ENCODE measurements at regions not wholly inside any gene's neighbourhood (a gene's known extent, or its start where the extent isn't known, plus 50 kb on each side); places are given as distances from the start of the nearest gene placed in this dataset.

DNA sequence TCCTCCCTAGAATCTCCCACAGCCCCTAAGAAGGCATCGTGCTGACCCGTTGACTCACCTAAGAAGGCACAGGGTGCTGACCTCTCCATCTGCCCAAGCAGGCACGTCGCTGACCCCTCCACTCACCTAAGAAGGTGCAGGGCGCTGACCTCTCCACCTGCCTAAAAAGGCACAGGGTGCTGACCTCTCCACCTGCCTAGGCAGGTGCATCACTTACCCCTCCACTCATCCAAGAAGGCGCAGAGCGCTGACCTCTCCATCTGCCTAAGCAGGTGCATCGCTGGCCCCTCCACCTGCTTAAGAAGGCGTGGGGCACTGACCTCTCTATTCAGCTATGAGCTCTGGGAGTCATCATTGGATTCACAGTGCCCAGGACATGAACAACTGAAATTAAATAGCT, 54.4 kb upstream of the FCN1 start:
- H3K23ac ChIP-seq (ENCODE audit: low read length in 2 of 2): no peak overlapping the region
- no peaks in the 10 kb centered on the region for H3K36me3 ChIP-seq (ENCODE audit: control insufficient read depth in 1 of 2, insufficient read depth in 2 of 2, low read depth in 1 of 2, low read length in 2 of 2)
- H2BK15ac ChIP-seq (ENCODE audit: low read depth, poor library complexity, severe bottlenecking): no peak overlapping the region
- H3K4me1 ChIP-seq (ENCODE audit: control insufficient read depth, insufficient read depth, low read depth, low read length): peaks cover 2% of the 10 kb centered on the region
- H3K9ac ChIP-seq (ENCODE audit: low read length): no peak overlapping the region
- H3K27me3 ChIP-seq (ENCODE audit: control insufficient read depth in 1 of 2, insufficient read depth in 1 of 2, low read length in 2 of 2): peaks cover 11 to 62% of the 10 kb centered on the region in 2 experiments
- H3K18ac ChIP-seq (ENCODE audit: low read depth in 1 of 2, low read length in 2 of 2): no peak overlapping the region
- H2AFZ ChIP-seq (ENCODE audit: low read depth, low read length): no peak overlapping the region
- no peak overlapping the region for H3K27ac ChIP-seq (ENCODE audit: low read length, poor library complexity, severe bottlenecking)
- H3K4me2 ChIP-seq (ENCODE audit: low read length, poor library complexity, severe bottlenecking): no peak overlapping the region
- H2BK5ac ChIP-seq (ENCODE audit: low read depth, low read length, poor library complexity, severe bottlenecking): no peak overlapping the region
- no peak overlapping the region for H2BK12ac ChIP-seq (ENCODE audit: low read length in 2 of 2)
- WGBS: 87% methylated on average over 9 of the region's 9 CpGs
- no peaks in the 10 kb centered on the region for H3K79me1 ChIP-seq (replicated peaks; ENCODE audit: low read length, poor library complexity, severe bottlenecking)
- no peak overlapping the region for H2AK5ac ChIP-seq (ENCODE audit: low read length, severe bottlenecking)
- no peak overlapping the region for H4K8ac ChIP-seq (ENCODE audit: low read length)
- no peak for DNase-seq
- no peaks in the 10 kb centered on the region for H3K9me3 ChIP-seq (ENCODE audit: control insufficient read depth, low read length)
- H3K14ac ChIP-seq (ENCODE audit: low read length in 2 of 2): no peak overlapping the region
- H2BK120ac ChIP-seq (ENCODE audit: low read depth, low read length): no peak overlapping the region
- no peak overlapping the region for H3K4me3 ChIP-seq (ENCODE audit: insufficient read depth in 1 of 2, low read depth in 1 of 2, low read length in 2 of 2)
- no peak overlapping the region for H3K4ac ChIP-seq (ENCODE audit: low read depth in 1 of 2, low read length in 2 of 2)
- H4K91ac ChIP-seq (ENCODE audit: low read length): no peak overlapping the region

DNA sequence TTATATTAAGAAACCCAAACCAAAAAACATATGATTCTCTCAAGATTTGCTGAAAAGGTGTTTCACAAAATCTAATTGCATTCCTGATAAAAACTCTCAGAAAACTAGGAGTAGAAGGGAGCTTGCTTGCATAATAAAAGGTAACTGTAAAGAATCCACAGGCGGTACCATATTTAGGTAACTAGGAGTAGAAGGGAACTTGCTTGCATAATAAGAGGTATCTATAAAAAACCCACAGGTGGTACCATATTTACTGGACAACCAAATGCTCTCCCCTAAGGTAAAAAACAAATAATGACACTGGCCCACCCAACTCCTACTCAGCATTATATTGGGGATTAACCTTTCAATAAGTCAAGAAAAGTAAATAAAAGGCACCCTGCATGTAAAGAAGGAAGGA, 57.5 kb upstream of the FCN1 start:
- H3K9ac ChIP-seq (ENCODE audit: low read length): no peak overlapping the region
- peaks cover 6 to 45% of the 10 kb centered on the region in 2 experiments for H3K27me3 ChIP-seq (ENCODE audit: control insufficient read depth in 1 of 2, insufficient read depth in 1 of 2, low read length in 2 of 2)
- H3K79me1 ChIP-seq (replicated peaks; ENCODE audit: low read length, poor library complexity, severe bottlenecking): no peaks in the 10 kb centered on the region
- no peak overlapping the region for H2AFZ ChIP-seq (ENCODE audit: low read depth, low read length)
- no peak overlapping the region for H3K4me2 ChIP-seq (ENCODE audit: low read length, poor library complexity, severe bottlenecking)
- H3K18ac ChIP-seq (ENCODE audit: low read depth in 1 of 2, low read length in 2 of 2): no peak overlapping the region
- no peak overlapping the region for H3K4me3 ChIP-seq (ENCODE audit: insufficient read depth in 1 of 2, low read depth in 1 of 2, low read length in 2 of 2)
- no peak overlapping the region for H3K23ac ChIP-seq (ENCODE audit: low read length in 2 of 2)
- H2BK15ac ChIP-seq (ENCODE audit: low read depth, poor library complexity, severe bottlenecking): no peak overlapping the region
- no peak overlapping the region for H2BK12ac ChIP-seq (ENCODE audit: low read length in 2 of 2)
- no peaks in the 10 kb centered on the region for H3K36me3 ChIP-seq (ENCODE audit: control insufficient read depth in 1 of 2, insufficient read depth in 2 of 2, low read depth in 1 of 2, low read length in 2 of 2)
- H2BK5ac ChIP-seq (ENCODE audit: low read depth, low read length, poor library complexity, severe bottlenecking): no peak overlapping the region
- H3K4me1 ChIP-seq (ENCODE audit: control insufficient read depth, insufficient read depth, low read depth, low read length): peaks cover 2% of the 10 kb centered on the region
- no peak overlapping the region for H4K8ac ChIP-seq (ENCODE audit: low read length)
- no peak overlapping the region for H2BK120ac ChIP-seq (ENCODE audit: low read depth, low read length)
- no peak for DNase-seq
- H4K91ac ChIP-seq (ENCODE audit: low read length): no peak overlapping the region
- no peak overlapping the region for H3K14ac ChIP-seq (ENCODE audit: low read length in 2 of 2)
- no peaks in the 10 kb centered on the region for H3K9me3 ChIP-seq (ENCODE audit: control insufficient read depth, low read length)
- H3K4ac ChIP-seq (ENCODE audit: low read depth in 1 of 2, low read length in 2 of 2): no peak overlapping the region
- H3K27ac ChIP-seq (ENCODE audit: low read length, poor library complexity, severe bottlenecking): no peak overlapping the region
- WGBS: 80% methylated on average over 1 of the region's 1 CpG
- H2AK5ac ChIP-seq (ENCODE audit: low read length, severe bottlenecking): no peak overlapping the region

GRCh38 chr9:134976403-134976802, 58.7 kb upstream of the FCN1 start:
- no peaks in the 10 kb centered on the region for H3K36me3 ChIP-seq (ENCODE audit: control insufficient read depth in 1 of 2, insufficient read depth in 2 of 2, low read depth in 1 of 2, low read length in 2 of 2)
- no peak overlapping the region for H3K23ac ChIP-seq (ENCODE audit: low read length in 2 of 2)
- DNase-seq: no peak
- no peak overlapping the region for H2AFZ ChIP-seq (ENCODE audit: low read depth, low read length)
- H4K8ac ChIP-seq (ENCODE audit: low read length): no peak overlapping the region
- no peak overlapping the region for H2BK5ac ChIP-seq (ENCODE audit: low read depth, low read length, poor library complexity, severe bottlenecking)
- no peaks in the 10 kb centered on the region for H3K9me3 ChIP-seq (ENCODE audit: control insufficient read depth, low read length)
- no peak overlapping the region for H2BK12ac ChIP-seq (ENCODE audit: low read length in 2 of 2)
- no CpG with 5 or more reads among the region's 1 CpG for WGBS
- H2BK120ac ChIP-seq (ENCODE audit: low read depth, low read length): no peak overlapping the region
- H3K4ac ChIP-seq (ENCODE audit: low read depth in 1 of 2, low read length in 2 of 2): no peak overlapping the region
- H3K18ac ChIP-seq (ENCODE audit: low read depth in 1 of 2, low read length in 2 of 2): no peak overlapping the region
- no peak overlapping the region for H3K14ac ChIP-seq (ENCODE audit: low read length in 2 of 2)
- no peaks in the 10 kb centered on the region for H3K79me1 ChIP-seq (replicated peaks; ENCODE audit: low read length, poor library complexity, severe bottlenecking)
- H3K27me3 ChIP-seq (ENCODE audit: control insufficient read depth in 1 of 2, insufficient read depth in 1 of 2, low read length in 2 of 2): peaks cover 6 to 37% of the 10 kb centered on the region in 2 experiments
- H3K27ac ChIP-seq (ENCODE audit: low read length, poor library complexity, severe bottlenecking): no peak overlapping the region
- no peak overlapping the region for H3K4me3 ChIP-seq (ENCODE audit: insufficient read depth in 1 of 2, low read depth in 1 of 2, low read length in 2 of 2)
- H3K4me2 ChIP-seq (ENCODE audit: low read length, poor library complexity, severe bottlenecking): no peak overlapping the region
- H4K91ac ChIP-seq (ENCODE audit: low read length): no peak overlapping the region
- no peak overlapping the region for H2BK15ac ChIP-seq (ENCODE audit: low read depth, poor library complexity, severe bottlenecking)
- no peak overlapping the region for H2AK5ac ChIP-seq (ENCODE audit: low read length, severe bottlenecking)
- no peak overlapping the region for H3K9ac ChIP-seq (ENCODE audit: low read length)
- H3K4me1 ChIP-seq (ENCODE audit: control insufficient read depth, insufficient read depth, low read depth, low read length): peaks cover 2% of the 10 kb centered on the region

DNA sequence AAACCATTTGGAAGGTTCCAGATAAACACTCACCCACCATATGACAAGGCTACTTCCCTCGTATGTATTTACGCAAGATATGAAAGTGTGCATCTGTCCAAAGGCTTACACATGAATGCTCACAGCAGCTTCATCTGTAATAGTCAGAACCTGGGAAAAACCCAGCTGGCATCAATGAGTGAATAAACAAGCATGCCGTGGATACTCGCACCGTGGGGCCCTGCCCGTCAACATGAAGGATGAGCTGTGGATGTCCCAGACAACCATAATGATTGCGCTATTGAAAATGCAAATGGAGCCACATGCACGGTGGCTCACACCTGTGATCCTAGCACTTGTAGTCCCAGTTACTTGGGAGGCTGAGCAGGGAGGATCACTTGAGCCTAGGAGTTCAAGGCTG, 60.6 kb upstream of the FCN1 start:
- Histone ChIP-seq H3K36me3 (ENCODE audit: control insufficient read depth in 1 of 2, insufficient read depth in 2 of 2, low read depth in 1 of 2, low read length in 2 of 2) (no peaks in the 10 kb centered on the region), H2BK5ac (ENCODE audit: low read depth, low read length, poor library complexity, severe bottlenecking) (no peak overlapping the region), H4K8ac (ENCODE audit: low read length) (no peak overlapping the region), H2AK5ac (ENCODE audit: low read length, severe bottlenecking) (no peak overlapping the region), H4K91ac (ENCODE audit: low read length) (no peak overlapping the region), H3K27me3 (ENCODE audit: control insufficient read depth in 1 of 2, insufficient read depth in 1 of 2, low read length in 2 of 2) (peaks cover under 1 to 24% of the 10 kb centered on the region in 2 experiments), H3K9ac (ENCODE audit: low read length) (no peak overlapping the region), H2AFZ (ENCODE audit: low read depth, low read length) (no peak overlapping the region), H2BK120ac (ENCODE audit: low read depth, low read length) (no peak overlapping the region), H3K4me1 (ENCODE audit: control insufficient read depth, insufficient read depth, low read depth, low read length) (no peaks in the 10 kb centered on the region), H3K27ac (ENCODE audit: low read length, poor library complexity, severe bottlenecking) (no peak overlapping the region), H3K4me2 (ENCODE audit: low read length, poor library complexity, severe bottlenecking) (no peak overlapping the region), H3K79me1 (replicated peaks; ENCODE audit: low read length, poor library complexity, severe bottlenecking) (no peaks in the 10 kb centered on the region), H3K14ac (ENCODE audit: low read length in 2 of 2) (no peak overlapping the region), H2BK12ac (ENCODE audit: low read length in 2 of 2) (no peak overlapping the region), H2BK15ac (ENCODE audit: low read depth, poor library complexity, severe bottlenecking) (no peak overlapping the region), H3K4me3 (ENCODE audit: insufficient read depth in 1 of 2, low read depth in 1 of 2, low read length in 2 of 2) (no peak overlapping the region), H3K9me3 (ENCODE audit: control insufficient read depth, low read length) (no peaks in the 10 kb centered on the region), H3K23ac (ENCODE audit: low read length in 2 of 2) (no peak overlapping the region), H3K18ac (ENCODE audit: low read depth in 1 of 2, low read length in 2 of 2) (no peak overlapping the region), H3K4ac (ENCODE audit: low read depth in 1 of 2, low read length in 2 of 2) (no peak overlapping the region)
- DNase-seq: no peak
- WGBS: 89% methylated on average over 8 of the region's 8 CpGs

Measured in mesenchymal stem cell (in vitro differentiated cells and primary cell).